Activated CD8-positive, alpha-beta T cell treated with anti-CD3 and anti-CD28 coated beads, Interleukin-2, amount 10 ng/mL, durations not matched to agents 7 days and 5 days (primary cell): ENCODE measurements at regions not wholly inside any gene's neighbourhood (a gene's known extent, or its start where the extent isn't known, plus 50 kb on each side); places are given as distances from the start of the nearest gene placed in this dataset.
"Not testable (repeated sequence)": the region's sequence is repeated elsewhere in the genome, so short reads cannot be mapped to it uniquely, and the experiment has no call there.

Source experiments
- ATAC-seq: fragments of 150-1000 bp; cut with Tn5 transposase; one replicate; pipeline ENCODE4 v1.10.0; 2021; ENCODE audit warnings: moderate library complexity
- CTCF ChIA-PET: fragments of 350-600 bp; sonication (Branson Sonifier 250); formaldehyde crosslinking; loops from one replicate; lab custom pipeline; 2021; ENCODE audit warnings: antibody characterized with exemption; lab: Charles Lee
- POLR2A ChIA-PET: fragments of 350-600 bp; sonication (Branson Sonifier 250); formaldehyde crosslinking; loops from one replicate; lab custom pipeline; 2021; ENCODE audit warnings: antibody characterized with exemption; lab: Charles Lee
- DNase-seq: peaks from one replicate; pipeline ENCODE4 v3.0.0-alpha.2; 2020
- H3K27ac Mint-ChIP-seq: one replicate; pipeline ENCODE4 v1.8.0; 2021; ENCODE audit warnings: mild to moderate bottlenecking, mixed read lengths
- H3K27me3 Mint-ChIP-seq: one replicate; pipeline ENCODE4 v1.8.0; 2021; ENCODE audit warnings: low read depth, mixed read lengths
- H3K36me3 Mint-ChIP-seq: one replicate; pipeline ENCODE4 v1.8.0; 2021; ENCODE audit warnings: low read depth, mixed read lengths
- H3K4me1 Mint-ChIP-seq: one replicate; pipeline ENCODE4 v1.8.0; 2021; ENCODE audit warnings: low read depth, mixed read lengths
- H3K4me3 Mint-ChIP-seq: one replicate; pipeline ENCODE4 v1.8.0; 2021; ENCODE audit warnings: mild to moderate bottlenecking, mixed read lengths
- H3K9me3 Mint-ChIP-seq: one replicate; pipeline ENCODE4 v1.8.0; 2022; ENCODE audit warnings: mixed read lengths; ENCODE audit not compliant: insufficient read depth

GRCh38 chr13:84831666-84832657 is 949.7 kb upstream of the SLITRK1 start:
- Mint-ChIP-seq H3K27ac (no peak overlapping the region), H3K9me3 (peaks cover 5% of the 10 kb centered on the region), H3K36me3 (no peaks in the 10 kb centered on the region), H3K4me1 (no peaks in the 10 kb centered on the region), H3K4me3 (no peak overlapping the region), H3K27me3 (no peaks in the 10 kb centered on the region)
- ChIA-PET POLR2A (no interaction called here), CTCF (no interaction called here)
- DNase-seq (no peak), ATAC-seq (no peak)

GRCh38 chr13:84823528-84823927 is 941.3 kb upstream of the SLITRK1 start:
- no peak overlapping the region for H3K27ac Mint-ChIP-seq
- H3K36me3 Mint-ChIP-seq, result no peaks in the 10 kb centered on the region
- no peaks in the 10 kb centered on the region for H3K4me1 Mint-ChIP-seq
- no peaks in the 10 kb centered on the region for H3K9me3 Mint-ChIP-seq
- H3K27me3 Mint-ChIP-seq, result no peaks in the 10 kb centered on the region
- no peak for DNase-seq
- no peak overlapping the region for H3K4me3 Mint-ChIP-seq
- POLR2A ChIA-PET, result no interaction called here
- CTCF ChIA-PET, result no interaction called here
- no peak for ATAC-seq

GRCh38 chr13:84821261-84821660 is 939.0 kb upstream of the SLITRK1 start:
- no peaks in the 10 kb centered on the region for H3K36me3 Mint-ChIP-seq
- DNase-seq (no peak), ATAC-seq (no peak)
- H3K4me3 Mint-ChIP-seq, result no peak overlapping the region
- CTCF ChIA-PET, result no interaction called here
- no peaks in the 10 kb centered on the region for H3K9me3 Mint-ChIP-seq
- H3K27me3 Mint-ChIP-seq, result no peaks in the 10 kb centered on the region
- H3K27ac Mint-ChIP-seq, result no peak overlapping the region
- H3K4me1 Mint-ChIP-seq, result no peaks in the 10 kb centered on the region
- POLR2A ChIA-PET, result no interaction called here

GRCh38 chr13:84816567-84817105 is 934.4 kb upstream of the SLITRK1 start:
- Mint-ChIP-seq H3K4me3 (no peak overlapping the region), H3K27me3 (no peaks in the 10 kb centered on the region), H3K27ac (no peak overlapping the region), H3K9me3 (no peaks in the 10 kb centered on the region), H3K4me1 (no peaks in the 10 kb centered on the region), H3K36me3 (no peaks in the 10 kb centered on the region)
- ATAC-seq (no peak), DNase-seq (no peak)
- ChIA-PET POLR2A (no interaction called here), CTCF (no interaction called here)

- Mint-ChIP-seq H3K9me3 (no peaks in the 10 kb centered on the region), H3K4me1 (no peaks in the 10 kb centered on the region), H3K36me3 (no peaks in the 10 kb centered on the region), H3K27me3 (no peaks in the 10 kb centered on the region), H3K4me3 (no peak overlapping the region), H3K27ac (no peak overlapping the region)
- CTCF ChIA-PET, result no interaction called here
- no peak for ATAC-seq
- POLR2A ChIA-PET, result no interaction called here
- no peak for DNase-seq
Observed at GRCh38 chr13:84812789-84813188, 930.5 kb upstream of the SLITRK1 start.

- Mint-ChIP-seq H3K27ac (no peak overlapping the region), H3K9me3 (no peaks in the 10 kb centered on the region), H3K36me3 (no peaks in the 10 kb centered on the region), H3K4me1 (no peaks in the 10 kb centered on the region), H3K4me3 (no peak overlapping the region), H3K27me3 (no peaks in the 10 kb centered on the region)
- POLR2A ChIA-PET, result no interaction called here
- ATAC-seq (no peak), DNase-seq (no peak)
- CTCF ChIA-PET, result no interaction called here
Observed at GRCh38 chr13:84812078-84812477, 929.8 kb upstream of the SLITRK1 start.

GRCh38 chr13:84810781-84811180 is 928.5 kb upstream of the SLITRK1 start:
- ChIA-PET CTCF (no interaction called here), POLR2A (no interaction called here)
- no peaks in the 10 kb centered on the region for H3K4me1 Mint-ChIP-seq
- no peak overlapping the region for H3K27ac Mint-ChIP-seq
- H3K36me3 Mint-ChIP-seq, result no peaks in the 10 kb centered on the region
- H3K4me3 Mint-ChIP-seq, result no peak overlapping the region
- no peaks in the 10 kb centered on the region for H3K27me3 Mint-ChIP-seq
- ATAC-seq, result no peak
- DNase-seq, result no peak
- H3K9me3 Mint-ChIP-seq, result no peaks in the 10 kb centered on the region

GRCh38 chr13:84802073-84802472 is 919.8 kb upstream of the SLITRK1 start:
- Mint-ChIP-seq H3K36me3 (no peaks in the 10 kb centered on the region), H3K4me1 (no peaks in the 10 kb centered on the region), H3K27me3 (no peaks in the 10 kb centered on the region), H3K9me3 (no peaks in the 10 kb centered on the region), H3K27ac (no peak overlapping the region), H3K4me3 (no peak overlapping the region)
- no peak for ATAC-seq
- ChIA-PET CTCF (no interaction called here), POLR2A (no interaction called here)
- DNase-seq, result no peak

GRCh38 chr13:84784443-84785153 is 902.3 kb upstream of the SLITRK1 start:
- Mint-ChIP-seq H3K4me1 (no peaks in the 10 kb centered on the region), H3K27me3 (no peaks in the 10 kb centered on the region), H3K9me3 (no peaks in the 10 kb centered on the region), H3K27ac (no peak overlapping the region), H3K4me3 (no peak overlapping the region), H3K36me3 (no peaks in the 10 kb centered on the region)
- ChIA-PET POLR2A (no interaction called here), CTCF (no interaction called here)
- ATAC-seq (no peak), DNase-seq (no peak)

- H3K27ac Mint-ChIP-seq, result no peak overlapping the region
- no peak for ATAC-seq
- H3K4me3 Mint-ChIP-seq, result no peak overlapping the region
Observed at GRCh38 chr13:84777316-84777715, 895.0 kb upstream of the SLITRK1 start.

GRCh38 chr13:84776593-84776992 is 894.3 kb upstream of the SLITRK1 start:
- Mint-ChIP-seq H3K9me3 (no peaks in the 10 kb centered on the region), H3K27me3 (no peaks in the 10 kb centered on the region), H3K27ac (no peak overlapping the region), H3K36me3 (no peaks in the 10 kb centered on the region), H3K4me1 (no peaks in the 10 kb centered on the region), H3K4me3 (no peak overlapping the region)
- ChIA-PET CTCF (no interaction called here), POLR2A (no interaction called here)
- DNase-seq (no peak), ATAC-seq (no peak)

More at GRCh38 chr13:84777316-84777715, 895.0 kb upstream of the SLITRK1 start:
- H3K27me3 Mint-ChIP-seq, result no peaks in the 10 kb centered on the region
- ChIA-PET CTCF (no interaction called here), POLR2A (no interaction called here)
- H3K4me1 Mint-ChIP-seq, result no peaks in the 10 kb centered on the region
- no peak for DNase-seq
- no peaks in the 10 kb centered on the region for H3K9me3 Mint-ChIP-seq
- H3K36me3 Mint-ChIP-seq, result no peaks in the 10 kb centered on the region

- H3K36me3 Mint-ChIP-seq, H3K27me3 Mint-ChIP-seq, H3K4me3 Mint-ChIP-seq, ATAC-seq, H3K9me3 Mint-ChIP-seq, H3K4me1 Mint-ChIP-seq, H3K27ac Mint-ChIP-seq, POLR2A ChIA-PET, CTCF ChIA-PET, DNase-seq: not testable (repeated sequence)
Observed at GRCh38 chr13:84775920-84776319, 893.6 kb upstream of the SLITRK1 start.
